HK-2 (cell line): ENCODE measurements at regions not wholly inside any gene's neighbourhood (a gene's known extent, or its start where the extent isn't known, plus 50 kb on each side); places are given as distances from the start of the nearest gene placed in this dataset.

Source experiments
- DNase-seq: peaks from one replicate; pipeline ENCODE4 v3.0.0-alpha.2; 2018; ENCODE audit not compliant: unreplicated experiment

DNA sequence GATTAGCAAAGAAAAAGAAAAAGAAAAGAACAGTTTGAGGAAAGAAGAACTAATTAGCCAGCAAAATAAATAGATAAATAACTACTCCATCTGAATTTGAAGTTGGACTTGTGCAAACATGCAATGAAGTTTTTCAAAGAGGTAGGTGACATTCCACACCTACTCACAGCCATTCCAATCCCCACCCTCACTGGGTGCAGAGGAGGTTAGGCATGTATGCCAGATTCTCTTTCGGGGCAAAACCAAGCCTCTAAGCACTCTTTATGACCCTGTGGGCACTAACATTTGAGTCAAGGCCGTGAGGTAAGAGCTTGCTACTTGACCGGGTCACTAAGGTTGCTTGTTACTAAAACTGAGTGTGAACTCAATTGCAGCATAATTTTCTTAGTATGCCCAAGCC lies 108.4 kb upstream of the SEMA3A start:
- DNase-seq, result no peak

GRCh38 chr7:84297616-84298015 lies 103.0 kb upstream of the SEMA3A start:
- DNase-seq, result no peak

GRCh38 chr7:84294847-84295455 lies 100.4 kb upstream of the SEMA3A start:
- DNase-seq, result no peak

- DNase-seq, result no peak
Observed at GRCh38 chr7:84294391-84294790, 99.8 kb upstream of the SEMA3A start.

DNA sequence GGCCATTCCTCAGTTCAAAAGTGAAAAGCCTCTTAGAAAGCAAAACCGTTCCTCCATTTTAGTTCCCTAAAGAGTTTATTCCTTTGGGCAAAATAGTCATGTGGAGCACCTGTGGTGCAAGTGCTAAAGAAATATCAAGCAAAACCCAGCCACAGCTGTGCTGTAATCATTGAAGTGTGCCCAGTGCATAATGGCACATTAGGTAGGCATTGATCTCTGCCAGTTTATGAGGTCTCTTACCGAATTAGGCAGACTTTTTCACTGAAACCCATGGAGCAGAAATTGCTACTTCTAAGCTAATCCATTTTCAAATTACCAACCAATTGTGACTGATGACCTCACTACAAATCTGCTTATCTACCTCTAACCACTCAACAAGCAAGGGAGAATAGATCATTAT lies 97.2 kb upstream of the SEMA3A start:
- DNase-seq, result no peak

- no peak for DNase-seq
Observed at GRCh38 chr7:84283798-84284197, 89.2 kb upstream of the SEMA3A start.

GRCh38 chr7:84281518-84281917 lies 86.9 kb upstream of the SEMA3A start:
- no peak for DNase-seq

GRCh38 chr7:84277628-84278224 lies 83.1 kb upstream of the SEMA3A start:
- no peak for DNase-seq

DNA sequence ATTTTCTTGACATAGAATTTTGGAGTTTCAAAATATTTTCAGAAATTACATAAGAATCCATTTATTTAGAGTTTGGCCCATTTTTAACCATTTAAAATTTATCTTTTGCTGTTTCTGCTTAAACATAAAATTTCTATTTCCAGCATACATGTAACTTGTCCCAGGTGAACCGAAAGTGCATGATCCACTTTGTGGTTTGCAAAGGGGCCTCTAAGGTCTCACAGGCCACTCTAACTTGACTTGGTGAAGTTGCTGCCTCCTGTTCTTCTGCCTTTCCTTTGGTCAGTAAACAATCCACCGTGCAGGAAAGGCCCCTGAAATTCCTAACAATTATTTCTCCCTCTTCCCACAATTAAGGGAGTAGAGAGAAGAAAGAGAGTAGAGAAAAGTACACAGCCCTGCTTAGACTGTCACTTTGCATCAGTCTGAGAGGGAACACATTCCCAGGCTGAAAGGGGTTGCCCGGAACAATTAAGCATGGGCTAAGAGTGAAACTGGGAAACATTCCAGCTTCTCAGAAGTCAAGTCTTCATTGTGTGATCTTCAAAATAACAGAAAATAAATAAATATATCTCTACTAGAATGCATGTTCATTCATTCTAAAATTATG lies 79.5 kb upstream of the SEMA3A start:
- DNase-seq, result no peak

DNA sequence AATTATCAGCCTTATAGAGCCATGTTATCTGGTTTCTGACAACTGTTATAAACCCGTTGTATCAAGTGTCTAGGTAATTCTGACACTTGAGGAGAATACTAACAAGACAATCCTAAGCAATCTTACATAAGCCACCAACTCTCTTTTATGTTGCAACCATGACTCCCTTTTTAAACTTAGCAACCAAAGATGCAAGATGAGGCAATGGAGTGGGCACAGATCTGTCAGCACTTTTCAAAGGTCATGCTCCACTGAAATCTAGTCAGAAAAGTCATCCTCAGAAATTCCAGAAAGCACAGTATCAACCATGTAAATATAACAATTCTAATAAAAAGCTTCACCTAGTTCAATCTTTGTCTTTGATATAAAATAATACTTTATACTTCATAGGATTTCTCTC lies 77.0 kb upstream of the SEMA3A start:
- no peak for DNase-seq

DNA sequence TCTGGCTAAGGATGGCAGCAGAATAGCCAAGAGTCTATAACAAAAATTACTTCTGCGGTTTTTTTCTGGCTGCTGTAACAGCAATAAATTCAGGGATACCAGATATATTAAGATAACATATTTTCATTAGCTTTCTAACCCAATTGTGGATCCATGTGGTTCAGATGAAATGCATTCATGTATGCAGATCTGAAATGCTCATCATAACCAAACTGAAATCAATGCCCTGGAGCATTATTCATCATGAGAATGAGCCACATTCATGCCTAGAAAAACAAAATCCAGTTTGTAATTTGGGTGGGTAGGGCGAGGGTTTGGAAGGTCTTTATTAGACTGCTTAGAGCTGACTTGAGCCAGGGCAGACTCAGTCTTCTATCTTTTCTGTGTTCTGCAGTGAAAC lies 69.8 kb upstream of the SEMA3A start:
- no peak for DNase-seq

- no peak for DNase-seq
Observed at GRCh38 chr7:84263106-84263505, 68.5 kb upstream of the SEMA3A start.

GRCh38 chr7:84261509-84261908 lies 66.9 kb upstream of the SEMA3A start:
- no peak for DNase-seq

DNA sequence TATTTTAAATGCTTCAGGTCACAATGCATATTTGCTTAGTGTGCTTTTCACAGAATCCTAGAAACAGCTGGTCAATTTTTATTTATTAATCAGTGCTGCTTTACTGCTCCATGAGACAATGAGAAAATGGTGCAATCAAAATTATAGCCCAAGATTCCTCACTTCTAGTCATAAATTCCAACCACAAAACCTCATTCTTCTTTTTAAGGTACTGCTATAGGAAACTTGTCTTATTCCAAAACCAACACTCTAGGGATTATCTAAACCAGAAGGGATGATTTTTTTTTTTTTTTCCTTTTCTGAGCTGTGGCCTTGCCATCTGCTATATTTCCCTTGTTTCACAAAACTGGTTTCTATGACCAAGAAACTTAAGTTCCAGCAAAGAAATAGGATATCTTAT lies 64.0 kb upstream of the SEMA3A start:
- DNase-seq, result no peak

DNA sequence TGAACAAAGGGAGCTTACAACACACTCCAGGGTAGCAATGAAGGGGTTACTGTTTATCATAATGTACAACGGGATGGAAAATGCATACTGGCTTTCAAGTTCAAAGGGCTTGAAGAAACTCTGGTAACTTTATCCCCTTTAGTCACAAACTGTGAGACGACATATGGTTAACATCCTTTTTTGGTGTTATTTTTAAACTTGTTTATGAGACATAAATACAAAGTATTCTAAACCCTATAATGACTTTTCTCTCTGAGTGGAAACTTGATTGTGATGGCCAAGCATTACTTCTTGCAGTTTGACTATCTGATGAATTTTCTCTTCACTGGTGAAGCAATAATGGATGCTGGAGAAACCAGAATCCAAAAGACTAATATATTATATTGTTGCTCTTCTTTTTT lies 62.0 kb upstream of the SEMA3A start:
- DNase-seq, result no peak

DNA sequence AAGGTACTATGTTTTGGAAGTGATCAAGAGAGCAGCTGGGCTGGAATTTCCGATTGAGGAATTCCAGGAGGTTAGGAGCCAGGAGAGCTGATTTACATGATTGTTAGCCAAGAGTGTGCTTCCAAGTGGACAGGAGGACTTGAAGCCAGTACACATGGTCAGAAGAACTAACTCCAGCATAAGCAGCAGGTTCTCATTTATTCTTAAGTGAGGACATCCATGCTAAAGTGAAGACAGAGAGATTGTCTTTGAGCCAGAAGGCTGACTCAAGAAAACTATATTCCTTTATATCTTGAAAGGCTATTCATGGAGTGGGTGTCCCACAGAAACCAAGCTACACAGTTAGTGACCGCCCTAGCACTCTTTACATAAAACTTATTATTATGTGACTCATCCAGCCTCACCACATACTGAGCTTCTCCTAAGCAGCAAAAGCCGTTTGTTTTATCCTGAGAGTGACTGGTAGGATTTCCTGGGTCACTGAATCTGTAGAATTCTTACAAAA lies 56.7 kb upstream of the SEMA3A start:
- DNase-seq, result no peak

- DNase-seq, result no peak
Observed at GRCh38 chr7:84250452-84250851, 55.9 kb upstream of the SEMA3A start.

GRCh38 chr7:84249656-84250055 lies 55.1 kb upstream of the SEMA3A start:
- no peak for DNase-seq

DNA sequence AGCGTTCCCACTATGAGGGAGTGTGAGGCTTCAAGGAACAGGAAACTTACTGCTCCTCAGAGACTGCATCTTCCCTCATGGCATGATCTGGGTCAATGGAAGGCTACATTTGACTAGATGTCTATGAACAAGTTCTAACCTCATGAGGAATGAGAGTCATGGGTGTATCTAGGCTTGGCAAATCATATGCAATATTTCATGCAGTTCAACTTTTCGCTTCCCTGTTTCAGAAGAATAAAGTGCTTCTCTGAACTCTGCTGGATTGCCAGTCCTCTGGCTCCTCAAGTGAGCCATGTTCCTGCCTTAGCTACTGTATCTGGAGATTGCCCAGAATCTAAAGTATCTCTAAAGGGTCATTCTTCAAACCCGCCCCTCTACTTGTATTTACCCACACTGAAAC lies 54.3 kb upstream of the SEMA3A start:
- no peak for DNase-seq

DNA sequence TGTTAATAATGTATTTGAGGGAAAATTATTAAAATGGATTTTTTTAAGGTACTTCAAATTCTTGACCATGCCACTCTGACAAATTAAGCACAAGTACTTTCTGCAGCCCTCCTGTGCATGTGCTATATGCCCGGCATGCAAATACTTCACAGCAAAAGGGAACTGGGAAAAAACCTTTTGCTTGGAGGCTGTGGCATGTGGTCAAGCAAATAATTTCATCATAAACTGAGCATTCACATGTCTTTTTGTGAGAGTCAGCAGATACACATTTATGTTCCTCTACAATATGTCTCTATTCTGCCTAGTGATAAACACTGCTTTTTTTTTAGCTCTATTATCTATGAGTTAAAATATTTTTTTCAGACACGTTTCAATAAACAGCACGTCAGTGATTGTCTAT lies 53.7 kb upstream of the SEMA3A start:
- no peak for DNase-seq

GRCh38 chr7:84247591-84247990 lies 53.0 kb upstream of the SEMA3A start:
- no peak for DNase-seq

DNA sequence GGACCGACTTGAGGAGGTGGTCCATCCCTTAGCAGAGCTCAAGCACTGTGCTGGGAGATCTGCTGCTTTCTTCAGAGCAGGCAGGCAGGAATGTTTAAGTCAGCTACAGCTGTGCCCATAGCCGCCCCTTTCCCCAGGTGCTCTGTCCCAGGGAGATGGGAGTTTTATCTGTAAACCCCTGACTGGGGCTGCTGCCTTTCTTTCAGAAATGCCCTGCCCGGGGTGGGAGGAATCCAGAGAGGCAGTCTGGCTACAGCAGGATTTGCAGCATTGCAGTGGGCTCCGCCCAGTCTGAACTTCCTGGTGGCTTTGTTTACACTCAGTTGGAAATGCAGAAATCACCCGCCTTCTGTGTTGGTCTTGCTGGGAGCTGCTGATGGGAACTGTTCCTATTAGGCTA lies 51.2 kb upstream of the SEMA3A start:
- DNase-seq, result no peak
